ENCODE measurements at regions not wholly inside any gene's neighbourhood (a gene's known extent, or its start where the extent isn't known, plus 50 kb on each side); places are given as distances from the start of the nearest gene placed in this dataset.
"Not testable (repeated sequence)": the region's sequence is repeated elsewhere in the genome, so short reads cannot be mapped to it uniquely, and the experiment has no call there.

DNA sequence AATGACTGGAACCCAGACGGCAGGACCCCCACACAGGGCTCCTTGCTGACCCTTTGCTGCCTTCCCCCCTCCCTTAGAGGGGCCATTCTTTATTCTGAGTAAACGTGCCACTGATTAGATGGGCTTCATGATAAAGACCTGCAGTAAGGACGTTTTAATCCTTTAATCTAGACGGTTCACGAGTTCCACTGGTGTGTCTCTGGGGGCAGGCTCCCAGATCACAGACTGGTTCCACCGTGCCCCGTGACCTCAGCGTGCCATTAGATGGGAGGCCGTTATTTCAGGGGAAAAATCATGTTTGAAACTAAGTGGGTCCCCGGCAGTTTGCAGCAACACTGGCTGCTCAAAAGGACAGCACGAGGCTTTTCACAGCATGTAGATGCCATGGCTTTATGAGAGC lies 246.9 kb upstream of the PLGLB2 start:
- DNase-seq (ENCODE audit: extremely low read depth in 1 of 2, low read depth in 1 of 2): not testable (repeated sequence)

DNA sequence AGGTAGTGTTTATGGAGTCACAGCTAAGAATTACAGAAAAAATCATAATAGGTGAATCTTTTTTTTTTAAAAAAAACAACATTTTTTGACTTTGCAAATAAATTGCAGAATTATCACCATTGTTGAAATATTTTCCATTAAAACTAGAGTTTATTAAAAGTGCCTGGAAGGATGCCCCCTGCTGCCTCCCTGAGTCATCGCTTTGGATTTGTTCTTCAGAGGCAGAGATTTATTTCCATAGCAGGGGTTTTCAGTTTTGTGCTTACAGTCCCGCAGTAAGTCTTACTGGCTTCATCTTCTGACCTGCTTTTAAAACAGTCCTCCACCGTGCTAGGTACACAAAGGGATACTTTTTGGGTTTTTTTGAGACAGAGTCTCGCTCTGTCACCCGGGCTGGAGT lies 244.9 kb upstream of the PLGLB2 start:
- DNase-seq (ENCODE audit: extremely low read depth in 1 of 2, low read depth in 1 of 2): not testable (repeated sequence)

DNA sequence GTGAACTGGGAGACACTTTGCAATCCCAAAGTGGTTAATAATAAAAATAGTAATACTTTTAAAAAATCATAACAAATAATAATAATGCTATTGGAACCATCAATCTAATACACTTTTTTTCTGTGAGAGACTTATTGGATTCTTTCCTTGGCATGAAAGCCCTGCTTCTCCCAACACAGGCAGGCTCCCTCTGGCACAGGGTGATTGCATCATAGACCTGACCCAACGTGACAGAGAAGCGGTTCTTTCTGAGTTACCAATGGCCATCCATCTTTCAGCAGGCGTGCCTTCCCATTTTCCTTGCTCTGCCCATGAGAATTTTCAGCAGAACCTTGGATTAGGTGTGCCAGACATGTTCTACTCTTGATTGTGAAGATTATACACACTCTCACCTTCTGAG lies 242.6 kb upstream of the PLGLB2 start:
- not testable (repeated sequence) for DNase-seq (ENCODE audit: extremely low read depth in 1 of 2, low read depth in 1 of 2)

DNA sequence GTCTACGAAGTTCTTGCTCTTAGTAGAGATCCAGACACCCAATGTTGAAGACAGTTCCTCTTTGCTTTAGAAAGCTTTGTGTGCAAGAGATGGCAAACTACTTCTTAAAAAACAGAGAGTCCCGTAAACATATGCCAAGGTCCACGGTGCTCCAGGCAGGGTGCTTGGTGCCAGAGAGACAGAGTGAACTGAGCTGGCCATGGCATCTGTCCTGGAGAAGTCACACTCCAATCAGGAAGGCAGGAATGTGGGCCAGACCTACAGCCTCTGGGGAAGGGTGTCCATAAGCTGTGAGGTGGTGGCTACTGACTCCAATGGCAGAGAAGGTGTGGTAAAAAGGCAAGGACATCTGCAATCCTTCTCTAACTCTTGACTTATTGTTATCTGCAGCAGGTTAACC lies 242.0 kb upstream of the PLGLB2 start:
- not testable (repeated sequence) for DNase-seq (ENCODE audit: extremely low read depth in 1 of 2, low read depth in 1 of 2)

DNA sequence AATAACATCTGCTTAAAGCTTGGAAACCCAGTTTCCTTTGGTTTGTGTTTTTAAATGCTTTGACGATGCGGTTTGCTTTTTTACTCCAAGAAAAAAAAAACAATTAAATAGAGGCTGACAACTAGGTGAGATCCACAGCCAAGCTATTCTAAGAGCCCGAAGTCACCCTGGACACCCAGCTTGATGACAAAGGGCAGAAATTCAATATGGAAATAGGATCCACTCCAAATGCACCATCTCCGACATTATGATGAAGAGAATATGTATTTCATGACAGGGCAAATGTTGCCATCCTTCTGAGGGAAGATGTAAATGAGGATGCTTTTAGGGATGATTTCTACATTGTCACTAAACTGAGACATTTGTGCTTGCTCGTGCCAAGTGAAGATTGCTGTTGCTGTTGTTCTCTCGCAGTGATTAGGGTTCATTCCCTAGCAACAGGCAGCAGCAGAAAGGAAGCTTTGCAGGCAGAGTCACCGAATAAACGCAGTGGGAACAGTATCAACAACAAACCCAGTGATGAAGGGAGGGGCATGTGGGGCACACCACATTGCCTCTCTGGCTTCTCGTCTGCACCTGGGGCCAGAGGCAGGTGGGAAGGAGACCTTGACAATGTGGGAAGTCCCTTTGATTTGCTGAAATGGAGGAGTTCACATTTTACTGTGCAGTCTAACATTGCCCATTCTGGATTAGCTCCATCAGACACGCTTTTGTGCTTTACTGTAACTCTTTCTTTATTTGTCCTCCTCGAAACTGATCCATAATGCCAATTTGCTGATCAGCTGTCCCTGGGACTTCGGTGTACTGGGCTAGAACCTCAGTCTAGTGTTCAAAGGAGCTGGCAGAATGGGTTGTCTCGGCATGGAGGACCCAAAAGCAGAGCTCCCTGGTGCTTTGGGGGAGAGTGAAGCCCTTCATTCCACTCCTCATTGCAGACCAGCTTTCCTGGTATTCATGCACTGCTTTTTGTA lies 240.2 kb upstream of the PLGLB2 start:
- DNase-seq (ENCODE audit: extremely low read depth in 1 of 2, low read depth in 1 of 2): not testable (repeated sequence)

DNA sequence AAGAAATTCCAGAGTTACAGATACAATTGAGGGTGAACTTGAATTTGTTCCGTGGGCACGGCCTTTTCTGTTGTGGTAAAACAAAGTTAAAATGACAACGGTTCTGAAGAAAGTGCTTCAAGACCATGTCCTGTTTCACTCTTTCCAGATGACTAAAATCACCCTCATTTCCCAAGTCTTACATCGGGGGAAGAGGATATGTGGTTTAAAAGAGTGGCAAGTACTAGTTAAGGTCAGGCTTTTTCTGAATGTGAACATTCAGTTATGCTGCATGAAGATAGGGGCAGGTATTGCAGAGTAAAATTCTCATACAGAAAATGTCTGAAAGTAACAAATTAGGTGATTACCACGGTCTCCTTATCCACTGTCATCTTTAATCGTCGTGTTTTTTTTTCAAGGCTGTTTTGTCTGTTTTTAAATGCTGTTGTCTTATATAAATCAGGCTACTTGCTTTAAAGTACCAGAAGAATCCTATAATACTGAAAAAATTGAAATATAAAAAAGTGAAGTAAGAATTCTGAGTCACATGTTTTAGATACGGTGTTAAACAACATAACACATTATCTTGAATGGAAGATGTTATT lies 236.6 kb upstream of the PLGLB2 start:
- not testable (repeated sequence) for DNase-seq (ENCODE audit: extremely low read depth in 1 of 2, low read depth in 1 of 2)

DNA sequence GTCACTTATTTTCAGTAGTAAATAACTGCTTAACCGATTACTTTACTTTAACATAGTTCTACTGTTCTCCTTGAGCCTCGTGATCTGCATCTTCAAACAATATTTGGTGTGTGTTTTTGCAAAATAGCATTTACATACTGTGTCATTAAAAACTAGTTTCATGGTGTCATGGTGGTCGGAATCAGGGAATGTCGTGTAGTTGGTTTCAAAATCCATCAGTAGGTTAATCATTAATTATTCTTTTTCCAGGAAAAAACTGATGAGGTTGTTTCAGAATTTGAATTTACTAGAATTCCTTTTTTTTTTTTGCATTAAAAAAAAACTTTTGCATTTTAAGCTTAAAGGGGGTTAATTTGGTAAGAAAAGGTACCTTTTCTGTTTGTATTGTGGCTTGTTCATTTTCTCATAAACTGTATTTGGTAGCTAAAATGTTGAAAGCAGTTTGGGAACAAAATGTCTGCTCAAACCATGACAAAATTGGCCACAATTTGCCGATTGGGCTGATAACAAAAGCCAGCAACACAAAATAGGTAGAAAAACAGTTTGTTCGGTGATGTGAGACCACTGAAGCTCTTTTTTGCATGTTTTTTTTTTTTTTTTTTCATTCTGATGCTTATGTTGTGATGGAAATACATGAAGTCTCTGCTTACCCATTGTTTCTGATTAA lies 234.9 kb upstream of the PLGLB2 start:
- DNase-seq (ENCODE audit: extremely low read depth in 1 of 2, low read depth in 1 of 2): not testable (repeated sequence)

DNA sequence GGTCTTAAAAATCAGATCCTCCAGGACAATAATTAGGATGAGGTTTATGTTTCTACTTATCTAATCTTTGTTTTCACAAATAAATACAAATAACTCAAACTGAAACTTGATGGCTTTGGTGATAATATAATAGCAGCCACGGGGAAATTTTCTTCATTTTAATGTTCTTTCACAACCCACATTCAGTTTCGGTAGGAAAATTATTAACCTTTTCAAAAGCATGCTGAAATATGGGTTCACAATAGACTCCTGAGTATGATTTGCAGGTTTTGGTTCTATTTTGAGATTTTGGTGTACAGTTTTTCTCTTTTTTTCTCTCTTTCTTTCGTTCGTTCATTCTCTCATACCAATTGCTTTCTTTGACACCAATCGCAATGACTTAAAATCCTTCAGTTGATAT lies 233.9 kb upstream of the PLGLB2 start:
- DNase-seq (ENCODE audit: extremely low read depth in 1 of 2, low read depth in 1 of 2): not testable (repeated sequence)

DNA sequence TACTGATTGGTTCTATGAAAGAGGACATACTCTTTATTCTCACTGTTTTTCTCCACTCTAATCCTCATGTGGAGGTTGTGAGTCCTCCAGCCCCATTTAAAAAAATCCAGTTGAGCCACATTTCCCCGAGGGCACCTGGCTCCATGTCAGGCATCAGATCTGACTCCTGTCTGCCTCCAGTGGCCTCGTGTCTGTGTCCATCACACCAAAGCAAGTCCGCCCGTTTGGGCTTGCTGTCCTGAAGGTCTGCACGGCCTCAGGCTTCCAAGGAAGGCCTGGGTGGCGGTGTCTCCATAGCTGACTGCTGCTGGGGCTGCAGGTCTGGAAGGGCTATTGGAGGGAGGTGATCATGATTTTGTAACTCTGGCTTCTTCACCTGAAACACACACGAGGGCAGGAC lies 233.4 kb upstream of the PLGLB2 start:
- DNase-seq (ENCODE audit: extremely low read depth in 1 of 2, low read depth in 1 of 2): not testable (repeated sequence)

DNA sequence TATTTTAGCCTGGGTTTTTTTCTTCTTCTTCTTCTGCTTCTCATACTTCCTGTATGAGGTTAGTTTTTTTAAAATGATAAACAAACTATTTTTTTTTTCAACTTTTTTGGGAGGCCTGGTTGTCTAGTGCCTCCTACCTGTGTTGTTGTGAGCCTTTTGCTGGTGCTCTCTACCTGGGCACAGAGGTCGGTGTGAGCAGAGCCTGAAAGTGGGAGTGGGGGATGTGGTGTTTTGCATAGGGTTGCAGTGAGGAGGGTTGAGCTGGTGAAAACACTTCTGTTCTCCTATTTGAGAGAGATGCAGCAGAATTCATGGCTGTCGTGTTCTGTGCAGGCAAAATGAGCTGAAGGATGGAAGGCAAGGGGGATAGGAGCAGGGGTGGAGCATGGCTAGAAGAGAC lies 232.7 kb upstream of the PLGLB2 start:
- DNase-seq (ENCODE audit: extremely low read depth in 1 of 2, low read depth in 1 of 2): not testable (repeated sequence)

DNA sequence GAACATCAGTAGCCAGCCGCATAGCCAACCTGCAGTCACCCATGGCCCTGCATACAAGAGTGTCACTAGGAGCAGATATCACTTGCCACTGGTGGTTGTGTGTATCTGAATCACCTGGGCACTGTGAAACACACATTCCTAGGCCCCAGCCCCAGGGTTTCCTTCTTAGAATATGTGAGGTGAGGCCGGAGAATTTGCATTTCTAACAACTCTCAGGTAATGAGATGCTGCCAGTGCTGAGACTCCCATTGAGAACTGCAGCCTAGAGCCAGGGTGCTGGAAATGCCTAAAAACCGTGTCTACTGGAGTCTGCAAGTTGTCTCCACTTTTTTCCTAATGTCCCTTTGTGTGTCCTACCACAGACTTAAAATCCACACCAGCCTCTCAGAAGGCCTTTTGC lies 232.0 kb upstream of the PLGLB2 start:
- DNase-seq (ENCODE audit: extremely low read depth in 1 of 2, low read depth in 1 of 2): not testable (repeated sequence)

DNA sequence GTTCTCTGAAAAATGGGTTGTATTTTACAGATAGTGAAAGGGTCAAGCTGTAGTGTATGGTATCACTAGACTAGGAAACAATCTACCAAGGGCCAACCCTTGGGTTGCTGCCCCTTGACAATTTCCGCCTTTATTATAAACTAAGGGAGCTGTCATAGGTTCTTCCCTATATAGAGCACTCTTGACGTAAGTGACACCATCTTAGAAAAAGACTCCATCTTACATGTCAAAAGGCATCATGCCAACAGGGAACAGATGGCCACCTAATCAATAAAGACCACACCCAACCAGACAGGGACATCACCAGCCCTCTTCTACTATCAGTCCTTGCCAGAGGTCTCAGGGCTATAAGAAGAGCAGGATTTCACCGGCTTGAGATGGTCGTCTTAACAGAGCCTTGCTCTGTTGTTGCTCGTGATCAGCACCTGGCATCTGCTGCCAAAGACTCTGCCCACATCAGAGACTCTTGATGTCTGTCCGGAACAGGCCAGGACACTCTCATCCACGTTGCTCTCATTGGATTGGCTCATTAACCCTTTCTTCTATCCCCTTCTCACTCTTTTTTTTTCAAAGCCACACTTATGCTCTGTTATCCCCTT lies 231.4 kb upstream of the PLGLB2 start:
- not testable (repeated sequence) for DNase-seq (ENCODE audit: extremely low read depth in 1 of 2, low read depth in 1 of 2)

DNA sequence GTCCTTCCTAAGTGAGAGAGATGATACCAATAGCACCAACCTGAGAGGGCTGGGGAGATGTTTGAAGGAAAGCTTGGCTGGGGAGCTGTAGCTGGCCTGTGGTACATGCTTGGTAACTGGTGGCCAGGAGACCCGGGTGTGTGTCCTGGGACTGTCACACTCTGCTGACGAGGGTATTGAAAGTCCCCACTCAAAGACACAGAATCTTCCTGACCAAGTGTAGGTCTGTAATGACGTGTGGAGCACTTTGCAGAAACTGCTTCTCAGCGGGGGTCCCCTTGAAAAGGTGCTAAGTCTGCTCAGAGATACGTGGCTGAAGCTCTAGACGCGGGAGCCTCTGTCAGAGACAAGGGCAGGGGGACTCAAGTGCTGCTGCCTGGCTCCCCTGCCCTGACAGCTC lies 230.4 kb upstream of the PLGLB2 start:
- DNase-seq (ENCODE audit: extremely low read depth in 1 of 2, low read depth in 1 of 2): not testable (repeated sequence)

DNA sequence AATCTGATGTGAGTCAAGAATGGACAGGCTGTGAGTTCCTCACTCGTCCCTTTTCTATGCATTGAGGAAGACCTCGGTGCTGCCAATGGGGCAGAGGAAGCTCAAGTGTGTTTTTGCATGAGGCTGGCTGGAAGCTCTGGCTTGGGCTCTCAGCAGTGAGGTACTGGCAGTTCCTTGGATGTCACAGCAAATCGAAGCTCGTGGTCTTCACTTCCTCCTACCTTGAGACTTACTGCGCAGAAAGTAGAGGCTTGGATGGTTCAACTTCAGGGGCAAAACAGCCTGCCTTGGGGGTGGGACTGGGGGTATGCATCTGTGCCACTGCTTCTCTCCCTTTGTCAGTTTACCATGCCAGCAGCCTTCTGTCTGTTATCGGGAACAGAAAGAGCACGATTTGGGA lies 229.8 kb upstream of the PLGLB2 start:
- DNase-seq (ENCODE audit: extremely low read depth in 1 of 2, low read depth in 1 of 2): not testable (repeated sequence)

DNA sequence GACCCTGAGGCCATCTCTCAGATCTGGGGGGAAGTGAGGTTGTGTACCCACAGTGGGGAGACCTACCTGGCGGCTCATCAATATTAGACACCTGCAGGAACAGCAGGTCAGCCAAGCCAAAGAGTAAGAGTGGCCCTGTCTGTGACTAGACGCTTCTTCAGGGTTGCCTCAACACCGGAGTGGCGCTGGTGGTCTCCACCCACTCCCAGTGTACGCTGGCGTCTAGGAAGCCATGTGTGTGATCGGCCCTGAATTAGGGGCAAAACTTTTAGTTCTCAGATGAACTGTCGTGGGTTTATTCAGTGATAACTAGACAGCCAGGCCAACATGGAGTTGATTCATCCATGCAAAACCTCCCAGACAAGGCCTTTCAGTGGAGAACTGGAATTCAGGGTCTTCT lies 229.3 kb upstream of the PLGLB2 start:
- DNase-seq (ENCODE audit: extremely low read depth in 1 of 2, low read depth in 1 of 2): not testable (repeated sequence)

DNA sequence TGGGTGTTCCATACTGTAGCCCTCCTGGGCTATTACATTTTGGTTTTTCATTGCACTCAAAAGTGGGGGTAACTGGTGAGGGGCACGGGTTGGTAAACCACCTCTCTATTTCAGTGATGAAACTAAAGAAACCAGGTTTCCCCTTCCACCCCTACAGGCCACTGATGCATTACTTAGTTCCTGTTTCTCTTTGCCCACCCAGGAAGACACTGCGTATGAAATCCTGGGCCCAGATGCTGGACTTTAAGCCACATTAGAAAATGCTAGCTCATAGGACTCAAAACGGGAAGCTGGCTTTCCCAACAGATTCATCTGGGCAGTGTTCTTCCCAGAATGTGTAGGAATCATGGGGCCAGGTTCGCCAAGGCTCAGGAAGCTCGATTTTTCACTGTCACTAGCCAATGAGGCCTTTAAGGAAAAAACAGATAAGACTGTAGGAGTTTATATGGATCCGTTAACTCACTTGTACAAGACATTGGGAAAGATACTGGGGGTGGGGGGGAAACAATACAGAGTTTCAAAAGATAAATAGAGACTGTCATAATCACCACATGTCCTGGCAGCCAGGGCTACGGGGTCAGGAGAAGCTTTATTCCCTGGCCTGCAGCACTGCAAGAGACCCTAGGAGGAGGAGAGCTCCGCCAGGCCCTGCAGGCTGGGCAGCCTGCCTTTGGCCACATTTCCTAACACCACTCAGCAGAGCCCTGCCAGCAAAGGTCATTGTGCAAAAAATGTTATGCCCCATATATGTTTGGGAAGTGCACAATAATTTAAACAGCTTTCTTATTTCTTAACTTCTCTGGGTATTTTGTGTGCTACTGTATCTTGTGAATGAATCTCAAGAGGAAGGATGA lies 228.5 kb upstream of the PLGLB2 start:
- not testable (repeated sequence) for DNase-seq (ENCODE audit: extremely low read depth in 1 of 2, low read depth in 1 of 2)

DNA sequence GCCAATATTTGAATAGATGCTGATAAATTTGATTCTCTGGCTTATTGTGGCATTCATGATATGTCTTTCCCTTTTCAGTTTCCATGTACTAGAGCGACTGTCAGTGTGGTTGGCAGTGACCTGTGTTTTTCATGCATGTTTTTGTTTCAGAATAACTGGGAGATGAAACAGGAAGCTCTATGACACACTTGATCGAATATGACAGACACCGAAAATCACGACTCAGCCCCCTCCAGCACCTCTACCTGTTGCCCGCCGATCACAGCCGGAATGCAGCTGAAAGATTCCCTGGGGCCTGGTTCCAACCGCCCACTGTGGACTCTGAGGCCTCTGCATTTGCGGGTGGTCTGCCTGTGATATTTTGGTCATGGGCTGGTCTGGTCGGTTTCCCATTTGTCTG lies 226.8 kb upstream of the PLGLB2 start:
- DNase-seq (ENCODE audit: extremely low read depth in 1 of 2, low read depth in 1 of 2): not testable (repeated sequence)

DNA sequence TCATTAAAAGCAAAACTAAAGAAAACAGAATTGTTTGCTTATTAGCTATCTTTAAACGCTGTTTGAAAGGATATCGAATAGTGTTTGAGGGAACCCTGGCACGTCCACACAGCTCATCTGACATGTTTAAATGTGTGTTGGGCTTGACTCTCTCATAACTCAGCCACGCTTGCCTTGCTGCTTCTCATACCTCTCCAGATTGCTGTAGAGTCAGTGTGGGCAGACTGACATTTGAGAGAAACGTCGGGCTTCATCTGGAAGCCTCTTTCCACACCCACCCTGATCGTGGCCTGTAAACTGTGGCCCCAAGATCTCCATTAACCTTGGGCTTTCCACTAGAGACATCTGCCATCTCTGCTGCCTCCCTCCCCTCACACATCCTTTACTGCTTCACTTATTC lies 226.4 kb upstream of the PLGLB2 start:
- not testable (repeated sequence) for DNase-seq (ENCODE audit: extremely low read depth in 1 of 2, low read depth in 1 of 2)

DNA sequence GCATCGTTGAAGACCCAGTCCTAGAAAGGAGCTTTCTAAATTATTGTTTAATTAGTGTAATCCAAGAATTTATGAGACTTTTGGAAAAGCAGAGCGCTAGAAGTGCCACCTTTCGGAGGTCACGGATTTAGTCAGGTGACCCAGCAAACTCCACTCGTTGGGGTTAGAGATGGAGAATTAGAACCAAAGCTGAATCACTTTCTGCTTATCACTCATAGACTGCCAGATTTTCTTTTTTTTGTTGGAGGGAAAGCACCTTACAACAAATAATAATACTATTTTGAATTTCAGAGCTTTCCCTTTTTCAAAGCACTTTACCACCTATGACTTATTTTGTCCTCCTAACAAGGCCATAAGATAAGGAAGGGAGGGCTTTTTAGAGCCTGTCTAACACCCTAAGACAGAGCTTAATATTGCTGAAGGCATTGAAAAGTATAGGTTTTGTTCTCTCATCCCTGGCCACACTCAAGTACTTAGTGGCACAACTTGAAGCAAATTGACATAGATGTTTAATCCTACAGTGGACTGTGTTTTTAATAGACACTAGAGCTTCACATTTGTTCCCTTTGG lies 223.2 kb upstream of the PLGLB2 start:
- DNase-seq (ENCODE audit: extremely low read depth in 1 of 2, low read depth in 1 of 2): not testable (repeated sequence)

DNA sequence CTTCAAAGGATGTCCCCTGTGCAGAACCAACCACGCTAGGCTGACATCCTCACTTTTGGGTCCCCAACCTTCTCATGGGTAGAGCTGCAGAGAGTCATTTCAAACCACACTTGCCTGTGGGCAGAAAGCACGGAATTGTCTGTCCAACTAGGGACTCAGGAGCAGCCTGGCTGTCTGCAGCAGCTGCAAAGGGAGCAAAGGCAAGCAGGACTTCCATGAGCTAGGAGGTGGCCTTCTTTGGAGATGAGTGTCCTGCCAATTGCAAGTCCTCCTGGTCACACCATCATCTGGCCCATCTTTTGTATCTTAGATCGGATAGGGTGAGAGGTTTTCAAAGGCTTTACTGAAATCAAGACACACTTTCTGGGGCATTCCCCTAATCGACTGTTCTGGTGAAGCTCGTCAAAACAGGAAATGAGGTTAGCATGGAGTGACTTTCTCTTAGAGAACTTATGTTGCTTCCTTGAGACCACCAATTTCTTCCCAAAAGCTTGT lies 222.3 kb upstream of the PLGLB2 start:
- DNase-seq (ENCODE audit: extremely low read depth in 1 of 2, low read depth in 1 of 2): not testable (repeated sequence)

Data from activated CD8-positive, alpha-beta memory T cell treated with anti-CD3 and anti-CD28 coated beads for 1 hour (primary cell).